Liver (tissue), 8 donors: ENCODE measurements at regions not wholly inside any gene's neighbourhood (a gene's known extent, or its start where the extent isn't known, plus 50 kb on each side); places are given as distances from the start of the nearest gene placed in this dataset.

Experiments used
- DNase-seq: peaks from one replicate; pipeline ENCODE4 v3.0.0-alpha.2; 2017; ENCODE audit warnings: low spot score
- H3K27ac ChIP-seq, 2 donors: one replicate each; pipeline ENCODE4 v1.7.0; 2013; ENCODE audit warnings: inconsistent platforms in 2 of 2, low read length in 2 of 2, control low read depth in 1 of 2, low read depth in 1 of 2, mild to moderate bottlenecking in 1 of 2
- H3K27me3 ChIP-seq, 4 donors: one replicate each; pipeline versions ENCODE4 v1.6.1 to v1.7.0; 2013; ENCODE audit warnings: low read length in 3 of 4, inconsistent platforms in 1 of 4, mild to moderate bottlenecking in 1 of 4, moderate library complexity in 1 of 4; ENCODE audit not compliant: control insufficient read depth in 4 of 4, insufficient read depth in 4 of 4
- H3K36me3 ChIP-seq, 4 donors: one replicate each; pipeline versions ENCODE4 v1.6.1 to v1.7.0; 2013; ENCODE audit warnings: low read length in 3 of 4, mild to moderate bottlenecking in 3 of 4, low read depth in 1 of 4, moderate library complexity in 1 of 4; ENCODE audit not compliant: control insufficient read depth in 4 of 4, insufficient read depth in 3 of 4
- H3K4me1 ChIP-seq, 4 donors: one replicate each; pipeline versions ENCODE4 v1.6.1 to v1.7.0; 2013; ENCODE audit warnings: low read length in 3 of 4, mild to moderate bottlenecking in 3 of 4, moderate library complexity in 1 of 4; ENCODE audit not compliant: control insufficient read depth in 4 of 4, insufficient read depth in 4 of 4
- H3K4me3 ChIP-seq, 3 donors: one replicate each; pipeline versions ENCODE4 v1.6.1 to v1.7.0; 2013; ENCODE audit warnings: low read length in 3 of 3, control low read depth in 1 of 3, low read depth in 1 of 3, mild to moderate bottlenecking in 1 of 3
- H3K9ac ChIP-seq, 2 donors: one replicate each; pipeline ENCODE4 v1.7.0; 2013; ENCODE audit warnings: low read length in 2 of 2, mild to moderate bottlenecking in 2 of 2, moderate library complexity in 2 of 2, control low read depth in 1 of 2, low read depth in 1 of 2
- H3K9me3 ChIP-seq, 4 donors: one replicate each; pipeline versions ENCODE4 v1.6.1 to v1.7.0; 2013; ENCODE audit warnings: low read length in 3 of 4; ENCODE audit not compliant: control insufficient read depth in 4 of 4
- EGR1 ChIP-seq, 2 donors: IDR thresholded peaks; 2 replicates each; pipeline ENCODE4 v1.6.1; 2016 to 2018; ENCODE audit warnings: antibody characterized with exemption in 2 of 2, low read depth in 2 of 2
- FOXA1 ChIP-seq: IDR thresholded peaks from 2 replicates; pipeline ENCODE4 v1.6.1; 2016; ENCODE audit warnings: antibody characterized with exemption
- FOXA2 ChIP-seq: IDR thresholded peaks from 2 replicates; pipeline ENCODE4 v1.6.1; 2016; ENCODE audit warnings: antibody characterized with exemption
- GABPA ChIP-seq, 2 donors: IDR thresholded peaks in 1 of 2; conservative IDR thresholded peaks in 1 of 2; 2 replicates each; pipeline ENCODE4 v1.6.1; 2016; ENCODE audit warnings: antibody characterized with exemption in 2 of 2, mild to moderate bottlenecking in 1 of 2, moderate library complexity in 1 of 2
- HNF4A ChIP-seq, 2 donors: conservative IDR thresholded peaks; 2 replicates each; pipeline ENCODE4 v1.6.1; 2016; ENCODE audit warnings: antibody characterized with exemption in 2 of 2, mild to moderate bottlenecking in 2 of 2
- HNF4G ChIP-seq: IDR thresholded peaks from 2 replicates; pipeline ENCODE4 v1.6.1; 2016; ENCODE audit warnings: antibody characterized with exemption
- JUND ChIP-seq, 2 donors: IDR thresholded peaks; 2 replicates each; pipeline ENCODE4 v1.6.1; 2016; ENCODE audit warnings: antibody characterized with exemption in 2 of 2
- NR2F2 ChIP-seq: IDR thresholded peaks from 2 replicates; pipeline ENCODE4 v1.6.1; 2016; ENCODE audit warnings: antibody characterized with exemption
- RAD21 ChIP-seq, 2 donors: IDR thresholded peaks; 2 replicates each; pipeline ENCODE4 v1.6.1; 2016; ENCODE audit warnings: antibody characterized with exemption in 2 of 2, mild to moderate bottlenecking in 2 of 2
- RXRA ChIP-seq, 2 donors: IDR thresholded peaks; 2 replicates each; pipeline ENCODE4 v1.6.1; 2017 to 2018; ENCODE audit warnings: antibody characterized with exemption in 2 of 2, mild to moderate bottlenecking in 1 of 2
- SP1 ChIP-seq: IDR thresholded peaks from 2 replicates; pipeline ENCODE4 v1.6.1; 2018; ENCODE audit warnings: antibody characterized with exemption, mild to moderate bottlenecking
- TAF1 ChIP-seq: conservative IDR thresholded peaks from 2 replicates; pipeline ENCODE4 v1.6.1; 2016; ENCODE audit warnings: antibody characterized with exemption, mild to moderate bottlenecking
- YY1 ChIP-seq: IDR thresholded peaks from 2 replicates; pipeline ENCODE4 v1.6.1; 2016; ENCODE audit warnings: antibody characterized with exemption, mild to moderate bottlenecking
- WGBS: extraction: QIAGEN DNeasy Blood & Tissue Kit; methylation state at CpG from one replicate; pipeline ENCODE4 v1.1.7; 2013; 5-methylcytosine and 5-hydroxymethylcytosine counted together
- TF ChIP-seq, protein P1 (sequence below): fragments of 150-350 bp; IDR thresholded peaks from 2 replicates; pipeline ENCODE4 v1.5.1; 2017; ENCODE audit warnings: improper control_type of control experiment, low read depth, low read length; ENCODE audit not compliant: missing input control
- TF ChIP-seq, protein P2 (sequence below): IDR thresholded peaks from 2 replicates; pipeline ENCODE4 v1.6.1; 2016; ENCODE audit warnings: antibody characterized with exemption, mild to moderate bottlenecking
- TF ChIP-seq, protein P3 (sequence below): IDR thresholded peaks from 2 replicates; pipeline ENCODE4 v1.6.1; 2016; ENCODE audit warnings: antibody characterized with exemption
- TF ChIP-seq, protein P4 (sequence below): IDR thresholded peaks from 2 replicates; pipeline ENCODE4 v1.6.1; 2016; ENCODE audit warnings: antibody characterized with exemption
- TF ChIP-seq, protein P5 (sequence below): IDR thresholded peaks from 2 replicates; pipeline ENCODE4 v1.6.1; 2016; ENCODE audit warnings: antibody characterized with exemption
- donor health status: healthy.
- donor health status: healthy.
- donor health status: healthy.
- donor health status: healthy.
- donor health status: healthy.

DNA sequence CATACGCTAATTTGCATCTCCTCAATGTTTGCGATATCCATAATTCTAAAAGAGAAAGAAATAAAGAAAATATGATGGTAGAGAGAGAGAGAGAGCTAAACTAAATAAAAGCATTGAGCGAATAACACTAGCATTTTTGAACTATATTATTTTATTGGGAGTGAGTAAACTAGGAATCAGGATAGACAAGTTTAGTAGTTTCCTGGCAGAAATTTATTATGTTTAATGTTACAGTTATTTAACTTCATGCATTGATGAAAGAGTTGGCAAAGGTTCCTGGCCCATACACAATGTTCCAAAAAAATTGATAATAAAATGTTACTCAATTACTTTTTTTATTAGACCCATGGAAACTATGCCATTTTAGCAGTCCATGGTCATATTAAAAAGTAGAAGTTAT is 1708.2 kb upstream of the CDH6 start:
- WGBS = 75% methylated on average over 3 of the region's 3 CpGs
- Histone ChIP-seq H3K9me3 (no peaks in the 10 kb centered on the region), H3K4me1 (no peaks in the 10 kb centered on the region), H3K9ac (no peak overlapping the region), H3K36me3 (no peaks in the 10 kb centered on the region), H3K27me3 (no peaks in the 10 kb centered on the region), H3K4me3 (no peak overlapping the region), H3K27ac (no peak overlapping the region)
- no peak for DNase-seq
- TF ChIP-seq HNF4G = no peak

DNA sequence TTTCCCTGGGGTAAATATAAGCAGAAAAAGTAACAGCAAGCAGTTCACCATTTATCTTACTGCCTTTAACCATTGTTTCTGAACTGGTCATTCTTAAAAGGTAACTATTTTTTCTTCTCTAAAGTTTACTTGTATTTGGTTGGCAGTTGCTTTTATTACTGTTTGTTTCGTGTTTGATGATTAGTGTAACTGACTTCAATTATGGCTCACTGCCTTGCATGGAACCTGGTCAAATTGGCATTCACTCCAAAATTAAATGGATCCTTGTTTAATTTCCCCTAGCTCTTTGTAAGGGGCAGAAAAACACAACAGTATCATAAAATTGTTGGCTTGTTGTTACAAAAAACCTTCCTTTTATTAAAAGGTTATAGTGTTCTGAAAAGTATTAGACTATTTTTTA is 1723.9 kb upstream of the CDH6 start:
- 28% methylated on average over 1 of the region's 1 CpG for WGBS
- H3K9me3 ChIP-seq = no peaks in the 10 kb centered on the region
- H3K27me3 ChIP-seq = no peaks in the 10 kb centered on the region
- no peak for DNase-seq
- no peak overlapping the region for H3K9ac ChIP-seq
- no peaks in the 10 kb centered on the region for H3K36me3 ChIP-seq
- H3K27ac ChIP-seq = no peak overlapping the region
- H3K4me1 ChIP-seq = no peaks in the 10 kb centered on the region
- no peak overlapping the region for H3K4me3 ChIP-seq
- no peak for TF ChIP-seq EGR1 (IDR thresholded peaks at IDR 0.05; ENCODE audit: low read depth in 2 of 2)
- no peak for TF ChIP-seq GABPA (IDR thresholded peaks at IDR 0.05 in 1 of 2, conservative IDR thresholded peaks at IDR 0.05 in 1 of 2)
- TF ChIP-seq, protein P1, sequence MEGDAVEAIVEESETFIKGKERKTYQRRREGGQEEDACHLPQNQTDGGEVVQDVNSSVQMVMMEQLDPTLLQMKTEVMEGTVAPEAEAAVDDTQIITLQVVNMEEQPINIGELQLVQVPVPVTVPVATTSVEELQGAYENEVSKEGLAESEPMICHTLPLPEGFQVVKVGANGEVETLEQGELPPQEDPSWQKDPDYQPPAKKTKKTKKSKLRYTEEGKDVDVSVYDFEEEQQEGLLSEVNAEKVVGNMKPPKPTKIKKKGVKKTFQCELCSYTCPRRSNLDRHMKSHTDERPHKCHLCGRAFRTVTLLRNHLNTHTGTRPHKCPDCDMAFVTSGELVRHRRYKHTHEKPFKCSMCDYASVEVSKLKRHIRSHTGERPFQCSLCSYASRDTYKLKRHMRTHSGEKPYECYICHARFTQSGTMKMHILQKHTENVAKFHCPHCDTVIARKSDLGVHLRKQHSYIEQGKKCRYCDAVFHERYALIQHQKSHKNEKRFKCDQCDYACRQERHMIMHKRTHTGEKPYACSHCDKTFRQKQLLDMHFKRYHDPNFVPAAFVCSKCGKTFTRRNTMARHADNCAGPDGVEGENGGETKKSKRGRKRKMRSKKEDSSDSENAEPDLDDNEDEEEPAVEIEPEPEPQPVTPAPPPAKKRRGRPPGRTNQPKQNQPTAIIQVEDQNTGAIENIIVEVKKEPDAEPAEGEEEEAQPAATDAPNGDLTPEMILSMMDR = no peak
- TF ChIP-seq FOXA1 = no peak
- TF ChIP-seq JUND (IDR thresholded peaks at IDR 0.05) = no peak
- no peak for TF ChIP-seq NR2F2
- TF ChIP-seq FOXA2 = no peak
- no peak for TF ChIP-seq HNF4A (conservative IDR thresholded peaks at IDR 0.05)
- TF ChIP-seq YY1 = no peak
- TF ChIP-seq TAF1 = no peak
- TF ChIP-seq RAD21 (IDR thresholded peaks at IDR 0.05) = no peak
- TF ChIP-seq SP1 = no peak

DNA sequence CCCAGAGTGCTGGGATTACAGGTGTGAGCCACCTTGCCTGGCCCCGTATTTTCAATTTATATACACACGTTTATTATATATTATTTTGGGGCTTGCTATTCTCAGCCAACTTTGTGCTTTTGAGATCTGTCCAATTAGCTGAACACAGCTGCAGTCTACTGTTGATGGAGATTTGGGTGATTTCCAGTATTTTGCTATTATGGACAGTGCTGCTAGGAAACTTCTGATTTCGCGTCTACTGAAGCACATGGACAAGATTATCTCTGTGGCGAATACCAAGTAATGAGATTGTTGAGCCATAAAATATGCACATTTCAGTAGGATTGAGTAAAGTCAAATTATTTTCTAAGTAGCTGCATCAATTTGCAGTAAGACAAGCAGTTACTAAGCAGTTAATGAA is 1731.2 kb upstream of the CDH6 start:
- Histone ChIP-seq H3K4me3 (no peak overlapping the region), H3K9me3 (no peaks in the 10 kb centered on the region), H3K36me3 (no peaks in the 10 kb centered on the region), H3K9ac (no peak overlapping the region), H3K27me3 (no peaks in the 10 kb centered on the region), H3K4me1 (no peaks in the 10 kb centered on the region), H3K27ac (no peak overlapping the region)
- DNase-seq = no peak
- TF ChIP-seq HNF4A (conservative IDR thresholded peaks at IDR 0.05) = no peak
- no peak for TF ChIP-seq NR2F2
- TF ChIP-seq FOXA1 = no peak
- TF ChIP-seq, protein P2, sequence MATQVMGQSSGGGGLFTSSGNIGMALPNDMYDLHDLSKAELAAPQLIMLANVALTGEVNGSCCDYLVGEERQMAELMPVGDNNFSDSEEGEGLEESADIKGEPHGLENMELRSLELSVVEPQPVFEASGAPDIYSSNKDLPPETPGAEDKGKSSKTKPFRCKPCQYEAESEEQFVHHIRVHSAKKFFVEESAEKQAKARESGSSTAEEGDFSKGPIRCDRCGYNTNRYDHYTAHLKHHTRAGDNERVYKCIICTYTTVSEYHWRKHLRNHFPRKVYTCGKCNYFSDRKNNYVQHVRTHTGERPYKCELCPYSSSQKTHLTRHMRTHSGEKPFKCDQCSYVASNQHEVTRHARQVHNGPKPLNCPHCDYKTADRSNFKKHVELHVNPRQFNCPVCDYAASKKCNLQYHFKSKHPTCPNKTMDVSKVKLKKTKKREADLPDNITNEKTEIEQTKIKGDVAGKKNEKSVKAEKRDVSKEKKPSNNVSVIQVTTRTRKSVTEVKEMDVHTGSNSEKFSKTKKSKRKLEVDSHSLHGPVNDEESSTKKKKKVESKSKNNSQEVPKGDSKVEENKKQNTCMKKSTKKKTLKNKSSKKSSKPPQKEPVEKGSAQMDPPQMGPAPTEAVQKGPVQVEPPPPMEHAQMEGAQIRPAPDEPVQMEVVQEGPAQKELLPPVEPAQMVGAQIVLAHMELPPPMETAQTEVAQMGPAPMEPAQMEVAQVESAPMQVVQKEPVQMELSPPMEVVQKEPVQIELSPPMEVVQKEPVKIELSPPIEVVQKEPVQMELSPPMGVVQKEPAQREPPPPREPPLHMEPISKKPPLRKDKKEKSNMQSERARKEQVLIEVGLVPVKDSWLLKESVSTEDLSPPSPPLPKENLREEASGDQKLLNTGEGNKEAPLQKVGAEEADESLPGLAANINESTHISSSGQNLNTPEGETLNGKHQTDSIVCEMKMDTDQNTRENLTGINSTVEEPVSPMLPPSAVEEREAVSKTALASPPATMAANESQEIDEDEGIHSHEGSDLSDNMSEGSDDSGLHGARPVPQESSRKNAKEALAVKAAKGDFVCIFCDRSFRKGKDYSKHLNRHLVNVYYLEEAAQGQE = no peak
- no peak for TF ChIP-seq YY1
- TF ChIP-seq RXRA (IDR thresholded peaks at IDR 0.05) = no peak
- TF ChIP-seq HNF4G = no peak
- TF ChIP-seq, protein P3, sequence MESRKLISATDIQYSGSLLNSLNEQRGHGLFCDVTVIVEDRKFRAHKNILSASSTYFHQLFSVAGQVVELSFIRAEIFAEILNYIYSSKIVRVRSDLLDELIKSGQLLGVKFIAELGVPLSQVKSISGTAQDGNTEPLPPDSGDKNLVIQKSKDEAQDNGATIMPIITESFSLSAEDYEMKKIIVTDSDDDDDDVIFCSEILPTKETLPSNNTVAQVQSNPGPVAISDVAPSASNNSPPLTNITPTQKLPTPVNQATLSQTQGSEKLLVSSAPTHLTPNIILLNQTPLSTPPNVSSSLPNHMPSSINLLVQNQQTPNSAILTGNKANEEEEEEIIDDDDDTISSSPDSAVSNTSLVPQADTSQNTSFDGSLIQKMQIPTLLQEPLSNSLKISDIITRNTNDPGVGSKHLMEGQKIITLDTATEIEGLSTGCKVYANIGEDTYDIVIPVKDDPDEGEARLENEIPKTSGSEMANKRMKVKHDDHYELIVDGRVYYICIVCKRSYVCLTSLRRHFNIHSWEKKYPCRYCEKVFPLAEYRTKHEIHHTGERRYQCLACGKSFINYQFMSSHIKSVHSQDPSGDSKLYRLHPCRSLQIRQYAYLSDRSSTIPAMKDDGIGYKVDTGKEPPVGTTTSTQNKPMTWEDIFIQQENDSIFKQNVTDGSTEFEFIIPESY = no peak
- no peak for TF ChIP-seq EGR1 (IDR thresholded peaks at IDR 0.05; ENCODE audit: low read depth in 2 of 2)
- no peak for TF ChIP-seq JUND (IDR thresholded peaks at IDR 0.05)
- no peak for TF ChIP-seq FOXA2
- TF ChIP-seq TAF1 = no peak
- no peak for TF ChIP-seq SP1
- TF ChIP-seq, protein P1 = no peak
- no peak for TF ChIP-seq RAD21 (IDR thresholded peaks at IDR 0.05)
- TF ChIP-seq, protein P4, sequence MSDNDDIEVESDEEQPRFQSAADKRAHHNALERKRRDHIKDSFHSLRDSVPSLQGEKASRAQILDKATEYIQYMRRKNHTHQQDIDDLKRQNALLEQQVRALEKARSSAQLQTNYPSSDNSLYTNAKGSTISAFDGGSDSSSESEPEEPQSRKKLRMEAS = no peak
- TF ChIP-seq, protein P5, sequence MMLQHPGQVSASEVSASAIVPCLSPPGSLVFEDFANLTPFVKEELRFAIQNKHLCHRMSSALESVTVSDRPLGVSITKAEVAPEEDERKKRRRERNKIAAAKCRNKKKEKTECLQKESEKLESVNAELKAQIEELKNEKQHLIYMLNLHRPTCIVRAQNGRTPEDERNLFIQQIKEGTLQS = no peak
- no peak for TF ChIP-seq GABPA (IDR thresholded peaks at IDR 0.05 in 1 of 2, conservative IDR thresholded peaks at IDR 0.05 in 1 of 2)
- WGBS = 65% methylated on average over 5 of the region's 5 CpGs
